Gastrocnemius medialis (tissue), 4 donors: ENCODE measurements at regions not wholly inside any gene's neighbourhood (a gene's known extent, or its start where the extent isn't known, plus 50 kb on each side); places are given as distances from the start of the nearest gene placed in this dataset.

ENCODE experiments used
- ATAC-seq, 2 donors: fragments of 150-250 bp; one replicate each; pipeline ENCODE4 v1.9.1; 2016
- DNase-seq, 2 donors: peaks; one replicate each; pipeline ENCODE4 v3.0.0-alpha.2; 2019
- H3K27ac ChIP-seq, 4 donors: fragments of 200-600 bp; sonication (generic); 1 replicate in 1 of 4; 2 replicates in 3 of 4; pipeline ENCODE4 v1.5.1; 2016 to 2018; ENCODE audit warnings: mild to moderate bottlenecking in 2 of 4, moderate library complexity in 1 of 4
- H3K27me3 ChIP-seq, 3 donors: fragments of 200-600 bp; sonication (generic) in 2 of 3; 1 replicate in 1 of 3; 2 replicates in 2 of 3; pipeline versions ENCODE4 v1.5.1 to v1.6.0; 2016 to 2019; ENCODE audit warnings: mild to moderate bottlenecking in 1 of 3, moderate library complexity in 1 of 3
- H3K36me3 ChIP-seq, 2 donors: fragments of 200-600 bp; sonication (generic) in 1 of 2; one replicate each; pipeline ENCODE4 v1.5.1; 2017 to 2018
- H3K4me1 ChIP-seq, 2 donors: fragments of 200-600 bp; sonication (generic) in 1 of 2; one replicate each; pipeline ENCODE4 v1.5.1; 2016 to 2017; ENCODE audit warnings: mild to moderate bottlenecking in 2 of 2
- H3K4me3 ChIP-seq, 4 donors: fragments of 200-600 bp; sonication (generic) in 3 of 4; 1 replicate in 1 of 4; 2 replicates in 3 of 4; pipeline ENCODE4 v1.5.1; 2016 to 2019; ENCODE audit warnings: mild to moderate bottlenecking in 2 of 4
- H3K9me3 ChIP-seq, 3 donors: fragments of 200-600 bp; sonication (generic) in 2 of 3; 1 replicate in 1 of 3; 2 replicates in 2 of 3; pipeline ENCODE4 v1.5.1; 2016 to 2019
- CTCF ChIP-seq, 5 experiments: fragments of 450-650 bp in 3 of 5; fragments of 200-600 bp in 2 of 5; sonication (generic) in 2 of 5; IDR thresholded peaks in 4 of 5; conservative IDR thresholded peaks in 1 of 5; 1 replicate in 4 of 5; 2 replicates in 1 of 5; pipeline ENCODE4 v1.5.1; 2016 to 2019; ENCODE audit warnings: antibody characterized with exemption in 5 of 5, mild to moderate bottlenecking in 3 of 5, moderate library complexity in 3 of 5
- POLR2A ChIP-seq, 2 donors: fragments of 450-650 bp; IDR thresholded peaks; one replicate each; pipeline ENCODE4 v1.6.1; 2017; ENCODE audit warnings: antibody characterized with exemption in 2 of 2, mild to moderate bottlenecking in 2 of 2, moderate library complexity in 2 of 2
- in situ Hi-C, 4 donors: fragments of 200-750 bp; cut with MboI; loops; one replicate each; pipeline versions ENCODE4 v1.15.0 to v1.8.0; 2017; ENCODE audit warnings: low sequenced_read_pairs in 4 of 4
- intact Hi-C: fragments of 100-400 bp; cut with DNase I; formaldehyde crosslinking; loops from one replicate; pipeline ENCODE4 v1.15.1; 2023; ENCODE audit warnings: low total_unique reads

- Histone ChIP-seq H3K36me3 (no peaks in the 10 kb centered on the region), H3K27me3 (no peaks in the 10 kb centered on the region), H3K4me1 (no peaks in the 10 kb centered on the region), H3K27ac (no peak overlapping the region), H3K9me3 (no peaks in the 10 kb centered on the region), H3K4me3 (no peak overlapping the region)
- in situ Hi-C loops (no loop called here), intact Hi-C loops (no loop called here)
- ATAC-seq (no peak), DNase-seq (no peak)
- TF ChIP-seq CTCF (IDR thresholded peaks at IDR 0.05 in 4 of 5, conservative IDR thresholded peaks at IDR 0.05 in 1 of 5) = no peak
- no peak for TF ChIP-seq POLR2A (IDR thresholded peaks at IDR 0.05)
These were observed 555.3 kb upstream of the MAP3K7 start for GRCh38 chr6:91142154-91142553.

GRCh38 chr6:91141346-91141745, 554.5 kb upstream of the MAP3K7 start:
- no peak for DNase-seq
- no peaks in the 10 kb centered on the region for H3K9me3 ChIP-seq
- H3K4me1 ChIP-seq = no peaks in the 10 kb centered on the region
- H3K36me3 ChIP-seq = no peaks in the 10 kb centered on the region
- H3K4me3 ChIP-seq = no peak overlapping the region
- in situ Hi-C loops (no loop called here), intact Hi-C loops (no loop called here)
- TF ChIP-seq CTCF (IDR thresholded peaks at IDR 0.05 in 4 of 5, conservative IDR thresholded peaks at IDR 0.05 in 1 of 5) = no peak
- ATAC-seq = no peak
- H3K27ac ChIP-seq = no peak overlapping the region
- H3K27me3 ChIP-seq = no peaks in the 10 kb centered on the region

GRCh38 chr6:91140449-91140848, 553.6 kb upstream of the MAP3K7 start:
- Histone ChIP-seq H3K4me3 (no peak overlapping the region), H3K4me1 (no peaks in the 10 kb centered on the region), H3K9me3 (no peaks in the 10 kb centered on the region), H3K27me3 (no peaks in the 10 kb centered on the region), H3K27ac (no peak overlapping the region), H3K36me3 (no peaks in the 10 kb centered on the region)
- no peak for DNase-seq
- in situ Hi-C loops = no loop called here
- TF ChIP-seq CTCF (IDR thresholded peaks at IDR 0.05 in 4 of 5, conservative IDR thresholded peaks at IDR 0.05 in 1 of 5) = no peak
- no peak for TF ChIP-seq POLR2A (IDR thresholded peaks at IDR 0.05)
- no peak for ATAC-seq
- intact Hi-C loops = no loop called here

DNA sequence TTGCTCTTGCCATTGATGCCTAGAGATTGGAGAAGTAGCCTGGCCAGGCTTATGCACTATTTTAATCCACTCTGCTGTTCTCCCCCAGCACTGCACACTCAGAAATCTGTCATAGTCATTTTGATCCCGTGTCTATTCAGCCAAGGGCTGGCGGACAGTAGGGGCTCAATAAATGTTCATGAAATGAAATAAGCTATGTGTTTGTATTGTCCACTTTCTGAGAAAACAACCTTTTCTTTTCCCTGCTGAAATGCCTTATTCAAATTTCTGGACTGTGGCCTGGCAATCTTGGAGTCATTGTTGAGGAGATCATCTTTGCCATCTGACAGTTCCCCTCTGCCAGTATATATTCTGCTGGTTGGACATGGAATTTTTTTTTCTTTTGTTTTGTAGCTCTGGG, 550.4 kb upstream of the MAP3K7 start:
- TF ChIP-seq POLR2A (IDR thresholded peaks at IDR 0.05) (no peak), CTCF (IDR thresholded peaks at IDR 0.05 in 4 of 5, conservative IDR thresholded peaks at IDR 0.05 in 1 of 5) (no peak)
- Histone ChIP-seq H3K9me3 (no peaks in the 10 kb centered on the region), H3K4me1 (no peaks in the 10 kb centered on the region), H3K27ac (no peak overlapping the region), H3K36me3 (no peaks in the 10 kb centered on the region), H3K27me3 (no peaks in the 10 kb centered on the region), H3K4me3 (no peak overlapping the region)
- DNase-seq (no peak), ATAC-seq (no peak)
- in situ Hi-C loops (no loop called here), intact Hi-C loops (no loop called here)

DNA sequence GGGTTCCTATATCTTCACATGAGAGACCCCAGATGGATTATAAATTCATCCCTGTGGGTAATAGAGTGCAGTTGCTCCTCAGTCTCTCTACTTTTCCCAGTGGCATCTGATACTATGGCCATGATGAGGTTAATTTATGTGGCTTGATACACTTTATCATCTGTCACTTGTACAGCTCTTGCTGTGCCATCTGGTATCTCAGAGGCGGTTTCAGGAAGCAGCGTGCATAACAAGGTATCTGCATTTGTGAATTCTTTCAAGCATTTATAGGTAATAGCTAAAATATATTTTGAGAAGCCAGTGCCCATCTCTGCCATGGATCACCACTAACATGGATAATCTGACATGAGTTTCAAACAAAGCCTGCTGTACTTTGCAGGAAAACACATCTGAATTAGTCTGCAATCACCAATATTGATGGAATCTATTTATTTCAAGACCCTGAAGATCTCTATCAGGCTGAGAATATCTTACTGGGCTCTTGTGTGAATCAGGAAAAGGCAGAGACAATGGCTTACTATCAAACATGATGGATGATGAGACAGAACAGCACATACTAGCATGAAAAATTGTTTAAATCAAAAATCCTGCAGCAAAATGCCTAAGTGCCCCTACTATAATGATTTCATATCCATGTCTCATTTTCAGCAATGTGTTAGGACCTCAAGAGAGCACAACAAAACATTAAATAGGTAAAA, 548.7 kb upstream of the MAP3K7 start:
- no peaks in the 10 kb centered on the region for H3K4me1 ChIP-seq
- DNase-seq (no peak), ATAC-seq (no peak)
- no peak overlapping the region for H3K27ac ChIP-seq
- H3K9me3 ChIP-seq = no peaks in the 10 kb centered on the region
- H3K4me3 ChIP-seq = no peak overlapping the region
- no peaks in the 10 kb centered on the region for H3K36me3 ChIP-seq
- in situ Hi-C loops = no loop called here
- TF ChIP-seq POLR2A (IDR thresholded peaks at IDR 0.05) = no peak
- no peak for TF ChIP-seq CTCF (IDR thresholded peaks at IDR 0.05 in 4 of 5, conservative IDR thresholded peaks at IDR 0.05 in 1 of 5)
- intact Hi-C loops = no loop called here
- H3K27me3 ChIP-seq = no peaks in the 10 kb centered on the region
